NCI-H2171 treated with DMSO at 0.1 percent for 48 hours (cell line): ENCODE measurements at regions not wholly inside any gene's neighbourhood (a gene's known extent, or its start where the extent isn't known, plus 50 kb on each side); places are given as distances from the start of the nearest gene placed in this dataset.

Experiments used
- DNase-seq: peaks from one replicate; lab custom pipeline; 2025; lab: John Stamatoyannopoulos, UW

GRCh38 chr10:111203615-111204014 is 126.8 kb downstream of the ADRA2A start:
- DNase-seq, result no peak

- no peak for DNase-seq
Measured at GRCh38 chr10:111204838-111205237, 128.0 kb downstream of the ADRA2A start.

DNA sequence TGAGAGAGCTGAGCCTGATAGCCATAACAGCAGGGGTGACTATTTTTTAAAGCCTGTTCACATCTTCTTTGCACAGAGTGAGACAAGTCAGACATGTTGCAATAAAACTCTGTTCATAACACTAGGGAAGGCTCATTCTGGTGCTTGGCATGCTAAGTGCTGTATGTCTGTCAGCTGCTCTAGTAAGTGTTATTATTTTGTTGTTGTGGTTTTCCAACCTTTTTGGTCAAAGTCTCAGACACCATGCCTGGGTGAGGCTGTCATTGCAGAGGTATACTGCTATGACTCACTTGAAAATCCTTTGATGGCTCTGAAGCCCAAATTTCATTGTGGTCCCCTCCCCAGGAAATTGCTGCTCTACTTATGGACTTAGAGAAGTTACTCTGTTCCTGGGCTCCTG is 129.7 kb downstream of the ADRA2A start:
- DNase-seq, result no peak

DNA sequence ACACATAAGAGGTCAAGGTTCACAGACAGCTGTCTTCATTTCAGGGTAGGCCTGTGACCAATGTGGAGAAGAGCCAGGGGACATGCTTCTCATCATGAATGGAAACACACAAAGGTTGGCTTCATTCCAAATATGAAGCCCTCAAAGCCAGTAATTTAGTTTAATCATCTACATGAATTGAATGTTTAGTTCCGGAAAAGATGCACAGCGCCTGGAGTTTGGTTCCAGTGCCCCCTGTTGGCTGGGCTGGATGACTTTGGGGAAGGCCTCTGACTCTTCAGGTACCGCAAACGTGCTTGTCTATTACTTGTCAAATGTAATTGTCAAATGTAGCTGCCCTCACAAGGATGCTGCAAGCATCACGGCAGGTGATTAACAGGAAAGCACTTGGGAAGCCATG is 130.7 kb downstream of the ADRA2A start:
- no peak for DNase-seq

GRCh38 chr10:111208951-111209350 is 132.1 kb downstream of the ADRA2A start:
- DNase-seq, result no peak

DNA sequence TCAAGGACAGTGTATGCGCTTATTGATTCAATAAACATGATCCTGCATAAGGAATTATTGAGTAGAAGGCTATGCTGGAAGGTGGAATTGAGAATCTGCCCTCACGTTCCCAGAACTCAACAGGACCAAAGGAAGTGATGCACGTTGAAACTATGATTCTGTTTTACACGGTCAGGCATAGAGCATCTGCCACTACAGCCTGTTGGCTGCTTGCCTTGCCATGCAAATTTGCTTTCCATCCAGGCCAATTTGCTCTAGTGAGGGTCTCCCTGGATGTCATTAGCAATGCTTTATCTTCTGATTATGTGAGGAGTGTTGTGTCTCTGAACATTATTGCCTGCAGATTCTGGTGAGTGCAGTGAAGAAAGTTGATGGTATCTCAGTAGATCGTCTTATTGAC is 132.9 kb downstream of the ADRA2A start:
- DNase-seq, result no peak

DNA sequence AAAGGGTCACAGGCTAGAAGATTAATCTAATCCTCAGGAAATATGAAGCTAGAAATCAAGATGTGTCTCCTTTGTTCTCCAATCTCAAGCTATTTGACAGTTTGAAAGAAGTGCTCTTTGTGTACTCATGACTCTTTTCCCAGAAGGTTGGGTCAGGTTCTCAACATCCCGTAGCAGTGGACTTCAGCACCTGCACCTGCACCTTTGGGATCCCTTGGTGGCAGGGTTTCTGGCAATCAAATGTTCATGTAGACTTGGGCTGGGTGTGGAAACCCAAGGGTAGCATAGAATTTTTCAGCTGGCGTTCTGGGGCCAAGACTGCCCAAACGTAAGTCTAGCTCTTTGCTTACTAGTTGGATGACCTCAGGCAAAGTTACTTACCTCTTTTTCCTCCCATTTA is 134.4 kb downstream of the ADRA2A start:
- DNase-seq, result no peak

DNA sequence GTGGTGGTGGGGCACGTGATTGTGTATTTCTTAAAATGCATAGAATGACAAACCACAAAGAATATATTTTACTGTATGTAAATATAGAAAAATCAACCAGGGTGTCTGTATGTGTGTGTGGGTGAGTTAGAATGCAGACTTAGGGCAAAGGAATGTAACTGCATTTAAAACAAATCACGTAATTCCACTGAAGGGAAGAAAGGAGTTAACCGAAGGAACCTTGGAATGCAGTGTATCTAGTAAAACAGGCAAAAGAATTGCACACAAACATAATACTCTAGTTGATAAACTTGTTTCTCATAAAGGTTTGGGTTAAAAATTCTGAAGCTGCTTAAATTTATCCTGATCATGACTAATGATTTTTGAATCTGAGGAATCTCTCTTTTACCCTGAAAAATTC is 134.9 kb downstream of the ADRA2A start:
- DNase-seq, result no peak

DNA sequence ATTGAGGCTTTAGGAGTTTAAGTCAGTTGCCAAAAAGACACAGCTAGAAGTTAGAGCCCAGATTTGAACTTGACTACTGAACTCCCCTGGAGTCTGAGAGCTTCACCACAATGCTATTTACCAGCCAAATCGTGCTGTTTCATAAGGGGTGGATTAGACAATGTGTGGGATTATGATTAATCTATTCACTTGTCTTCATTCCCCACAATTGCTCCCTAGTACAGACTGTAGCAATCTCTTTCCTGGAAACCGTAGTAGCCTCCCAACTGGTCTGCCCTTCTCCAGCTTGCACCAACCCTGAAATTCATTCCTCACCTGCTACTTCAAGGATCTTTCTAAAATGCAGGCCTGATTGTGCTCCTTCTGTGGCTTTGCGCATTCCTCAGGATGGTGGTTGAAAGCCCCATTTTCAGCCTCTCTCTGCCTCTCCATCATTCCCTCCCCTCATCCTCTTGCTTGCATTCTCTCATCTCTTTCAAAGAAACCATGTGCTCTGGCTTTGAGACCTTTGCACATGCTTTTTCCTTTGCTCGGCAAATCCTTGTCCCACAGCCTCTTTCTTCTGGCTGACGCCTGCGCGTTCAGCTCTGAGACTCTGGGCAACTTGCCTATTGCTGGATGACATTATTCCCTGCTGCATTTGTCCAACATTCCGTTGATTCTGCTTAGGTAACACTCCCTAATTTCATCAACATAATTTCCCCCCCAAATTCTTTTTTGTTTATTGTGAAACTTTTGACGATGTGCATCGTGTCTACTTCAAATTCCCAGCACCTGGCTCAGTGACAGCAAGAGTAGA is 145.1 kb downstream of the ADRA2A start:
- DNase-seq, result no peak

DNA sequence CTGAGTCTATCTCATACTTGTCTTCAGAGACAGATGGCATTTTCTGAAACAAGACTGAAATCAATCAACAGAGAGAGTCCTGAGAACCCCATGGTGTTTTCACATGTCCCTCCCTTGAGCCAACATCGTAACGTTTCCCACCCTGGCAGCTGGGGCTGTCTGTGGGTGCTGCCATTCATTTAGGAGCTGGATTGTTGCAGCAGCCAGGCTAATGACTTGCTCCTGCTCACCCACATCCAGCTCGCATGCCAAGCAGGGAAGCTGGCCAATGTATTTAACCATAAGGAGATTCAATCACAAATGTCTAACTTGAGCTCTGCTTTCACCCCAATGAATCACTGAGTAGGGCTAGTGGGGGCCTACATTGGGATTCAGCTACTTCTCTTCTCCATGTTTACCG is 146.1 kb downstream of the ADRA2A start:
- DNase-seq, result no peak

GRCh38 chr10:111231779-111232178 is 154.9 kb downstream of the ADRA2A start:
- no peak for DNase-seq

DNA sequence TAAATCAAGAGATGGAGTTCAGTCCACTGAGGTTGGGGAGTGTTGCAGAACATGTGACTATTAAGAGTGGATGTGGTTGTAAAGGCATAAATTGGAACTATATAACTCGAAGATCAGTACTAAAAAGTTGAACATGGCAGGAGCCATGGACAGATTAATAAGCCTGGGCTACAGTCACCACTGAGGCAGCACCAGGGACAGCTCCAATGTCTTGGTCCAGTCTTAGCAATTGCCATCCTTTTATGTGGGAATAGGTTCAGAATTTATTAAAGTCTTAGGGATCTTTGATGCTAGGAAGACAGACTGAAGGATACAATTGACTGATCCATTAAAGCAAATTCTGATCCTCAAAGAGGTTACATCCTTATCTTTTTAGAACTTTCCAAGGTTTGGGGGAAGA is 156.6 kb downstream of the ADRA2A start:
- DNase-seq, result no peak

DNA sequence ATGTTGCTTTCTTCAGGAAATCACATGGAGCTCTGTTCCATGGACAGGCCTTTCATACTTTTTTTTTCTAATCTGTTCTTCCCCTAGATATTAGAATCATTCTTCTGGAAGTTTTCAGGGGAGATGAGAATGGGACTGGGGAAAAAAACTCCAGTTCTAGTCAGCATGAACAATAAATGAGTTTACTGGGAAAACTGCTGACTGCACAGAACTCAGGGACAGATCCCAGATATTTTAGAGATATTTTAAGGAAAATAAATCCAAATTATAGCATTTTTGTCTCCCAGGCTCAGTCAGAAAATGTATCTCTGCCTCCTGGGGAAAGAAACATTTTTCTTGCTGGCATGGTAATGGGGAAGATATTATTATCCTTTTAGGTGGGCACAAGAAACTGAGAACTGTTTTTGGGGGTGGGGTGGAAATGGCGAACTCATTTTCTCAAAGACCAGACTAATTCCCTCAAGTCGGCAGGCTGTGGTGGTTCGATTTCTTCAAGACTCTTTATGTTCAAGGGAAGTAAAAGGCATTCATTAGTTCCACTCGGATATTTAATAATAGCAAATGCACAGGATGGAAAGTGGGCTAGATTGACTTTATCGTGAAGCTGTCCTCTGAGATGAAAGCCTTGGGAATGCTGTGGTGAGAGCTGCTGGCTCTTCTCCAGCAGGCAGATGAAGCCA is 157.5 kb downstream of the ADRA2A start:
- no peak for DNase-seq

GRCh38 chr10:111234914-111235302 is 158.1 kb downstream of the ADRA2A start:
- no peak for DNase-seq

GRCh38 chr10:111240348-111240747 is 163.5 kb downstream of the ADRA2A start:
- no peak for DNase-seq

DNA sequence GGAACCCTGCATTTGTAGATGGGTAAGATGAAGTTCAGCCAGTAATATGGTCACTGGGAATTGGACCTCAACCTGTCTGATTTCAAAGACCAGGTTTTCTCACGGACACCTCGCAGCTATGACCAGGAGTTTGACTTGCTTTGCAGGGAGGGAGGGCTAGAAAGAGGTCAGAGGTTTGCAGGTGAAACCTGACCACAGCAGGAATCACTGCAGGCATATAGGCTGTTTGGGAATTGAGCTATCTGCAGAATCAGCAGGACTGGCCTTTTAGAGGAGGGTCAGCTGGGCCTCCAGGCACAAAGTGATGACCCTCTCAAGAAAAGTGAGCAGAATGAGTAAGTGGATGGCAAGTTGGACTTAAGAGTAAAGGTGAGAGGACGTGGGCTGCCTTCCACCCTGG is 166.3 kb downstream of the ADRA2A start:
- no peak for DNase-seq

GRCh38 chr10:111246136-111246535 is 169.3 kb downstream of the ADRA2A start:
- DNase-seq, result no peak

DNA sequence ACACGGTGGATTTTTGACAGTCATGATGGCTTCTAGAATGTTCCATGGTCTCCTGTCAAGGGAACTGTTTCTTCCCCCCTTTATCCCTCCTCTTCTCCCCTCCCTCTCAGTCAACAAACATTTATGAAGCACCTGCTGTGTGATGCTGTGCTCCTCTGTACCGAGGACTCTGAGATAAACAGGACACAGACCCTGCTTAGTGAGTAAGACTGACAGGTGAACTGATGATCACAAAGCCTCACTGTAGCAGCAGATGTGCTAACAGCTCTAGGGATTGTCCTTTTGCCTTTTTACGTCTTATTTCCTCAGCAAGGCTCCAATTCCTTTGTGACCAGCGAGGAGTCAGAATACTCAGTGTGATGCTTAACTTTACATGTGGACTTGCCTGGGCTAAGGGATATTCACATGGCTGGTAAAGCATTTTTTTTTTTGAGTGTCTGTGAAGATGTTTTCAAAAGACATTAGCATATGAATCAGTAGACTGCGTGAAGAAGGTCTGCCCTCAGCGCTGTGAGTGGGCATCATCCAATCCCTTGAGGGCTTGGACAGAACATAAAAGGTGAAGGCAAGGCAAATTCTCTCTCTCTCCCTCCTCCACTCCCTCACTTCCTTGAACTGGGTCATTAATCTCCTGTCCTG is 170.1 kb downstream of the ADRA2A start:
- DNase-seq, result no peak

DNA sequence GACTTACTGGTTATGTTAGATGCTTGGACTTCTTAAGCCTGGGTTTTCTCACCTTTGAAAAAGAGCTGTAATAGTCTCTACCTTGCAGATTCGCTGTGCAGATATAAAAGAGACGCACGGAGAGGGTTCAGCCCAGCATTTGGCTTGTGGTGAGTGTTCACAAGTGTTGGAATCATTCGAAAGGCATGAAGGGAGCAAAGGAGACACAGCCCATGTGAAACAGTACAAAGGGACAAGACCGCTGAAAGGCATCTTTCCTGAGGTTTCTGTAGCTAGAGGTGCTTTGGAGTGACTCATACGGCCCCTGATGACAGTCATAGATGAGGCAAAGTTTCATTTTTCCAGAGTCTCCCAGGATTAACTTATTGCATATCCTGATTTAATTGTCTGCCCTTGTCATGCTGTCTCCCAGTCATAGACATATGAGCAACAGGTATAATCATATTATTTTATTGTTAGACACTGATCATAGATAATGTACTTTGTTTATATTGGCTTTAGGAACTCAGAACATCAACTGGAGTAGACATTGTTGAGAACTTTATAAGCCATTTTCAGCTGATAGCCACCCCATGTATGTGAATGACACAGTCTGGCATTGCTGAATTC is 171.1 kb downstream of the ADRA2A start:
- DNase-seq, result no peak

DNA sequence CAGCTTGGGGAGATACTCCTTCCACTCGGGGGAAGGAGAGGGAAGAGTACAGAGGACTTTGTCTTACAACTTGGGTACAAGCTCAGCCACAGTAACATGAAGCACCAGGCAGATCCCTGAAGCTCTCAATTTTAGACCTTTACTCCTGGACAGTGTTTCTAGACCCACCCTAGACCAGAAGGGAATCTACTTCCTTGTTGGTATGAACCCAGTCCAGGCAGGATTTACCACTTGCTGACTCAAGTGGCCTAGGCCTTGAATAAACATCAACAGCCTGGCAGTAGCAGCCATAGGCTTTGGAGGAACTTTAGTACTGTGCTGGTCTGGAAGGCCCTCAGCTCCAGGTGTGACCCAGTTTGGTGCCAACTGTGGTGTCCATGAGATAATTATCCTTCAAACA is 173.1 kb downstream of the ADRA2A start:
- no peak for DNase-seq

DNA sequence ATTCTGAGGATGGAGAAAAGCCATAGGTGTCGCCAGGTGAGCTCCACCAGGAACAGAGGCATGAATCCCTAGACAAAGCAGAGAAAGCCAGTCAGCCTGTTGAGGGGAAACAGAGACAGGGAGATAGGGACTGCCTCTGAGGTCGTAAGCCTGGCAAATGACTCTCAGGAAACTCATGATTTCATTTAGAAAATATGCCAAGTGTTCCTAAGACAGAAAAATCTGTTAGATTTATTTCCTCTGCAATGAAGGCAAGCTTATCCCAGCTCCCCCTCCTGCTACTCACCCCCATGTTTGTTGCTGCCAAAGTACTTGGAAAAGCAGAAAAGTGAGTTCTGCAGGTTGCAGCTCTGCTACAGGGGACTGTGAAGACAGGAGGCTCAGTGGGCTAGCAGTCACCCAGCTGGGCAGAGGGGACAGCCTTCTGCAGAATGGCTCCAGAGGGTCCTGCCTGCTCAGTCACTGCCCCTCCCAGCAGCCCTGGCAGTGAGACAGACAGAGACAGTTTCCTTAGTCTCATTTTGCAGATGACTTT is 184.3 kb downstream of the ADRA2A start:
- no peak for DNase-seq

DNA sequence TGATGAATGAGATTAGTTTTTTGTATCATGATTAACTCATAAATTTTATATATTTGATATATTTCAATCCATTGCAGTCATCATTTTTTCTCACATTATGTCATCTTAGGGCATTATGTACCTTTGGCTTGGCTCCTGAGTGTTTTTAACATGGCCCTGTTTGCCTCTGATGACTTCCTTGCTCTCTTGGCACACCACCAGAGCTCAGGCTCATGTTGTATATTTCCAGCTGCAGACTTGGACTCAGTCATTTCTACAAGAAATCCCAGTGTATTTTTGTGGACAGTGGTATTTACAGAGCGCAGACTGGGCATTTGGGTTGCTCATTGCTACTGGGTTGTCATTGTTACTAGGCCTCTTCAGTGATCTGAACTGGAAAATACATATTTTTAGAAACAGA is 188.5 kb downstream of the ADRA2A start:
- no peak for DNase-seq

- no peak for DNase-seq
Measured at GRCh38 chr10:111266165-111266564, 189.3 kb downstream of the ADRA2A start.
